NCI-H748 (cell line): ENCODE measurements at regions not wholly inside any gene's neighbourhood (a gene's known extent, or its start where the extent isn't known, plus 50 kb on each side); places are given as distances from the start of the nearest gene placed in this dataset.
"Not testable (repeated sequence)": the region's sequence is repeated elsewhere in the genome, so short reads cannot be mapped to it uniquely, and the experiment has no call there.

Experiments
- DNase-seq: peaks from one replicate; lab custom pipeline; 2025; ENCODE audit not compliant: unreplicated experiment; lab: John Stamatoyannopoulos, UW

- no peak for DNase-seq
These were observed 56.7 kb downstream of the CCDC74A start for GRCh38 chr2:131584380-131584779.

GRCh38 chr2:131584940-131585339 is 57.3 kb downstream of the CCDC74A start:
- DNase-seq = no peak

GRCh38 chr2:131588152-131588873 is 60.6 kb downstream of the CCDC74A start:
- DNase-seq = no peak

GRCh38 chr2:131589126-131589525 is 61.4 kb downstream of the CCDC74A start:
- not testable (repeated sequence) for DNase-seq

GRCh38 chr2:131590366-131590765 is 62.7 kb downstream of the CCDC74A start:
- DNase-seq = no peak

GRCh38 chr2:131590896-131591295 is 63.2 kb downstream of the CCDC74A start:
- no peak for DNase-seq

- DNase-seq = not testable (repeated sequence)
These were observed 68.9 kb downstream of the CCDC74A start for GRCh38 chr2:131596561-131596960.

GRCh38 chr2:131602444-131602843 is 74.8 kb downstream of the CCDC74A start:
- DNase-seq = not testable (repeated sequence)

- DNase-seq = not testable (repeated sequence)
These were observed 77.0 kb downstream of the CCDC74A start for GRCh38 chr2:131604652-131605051.

GRCh38 chr2:131606366-131606765 is 78.7 kb downstream of the CCDC74A start:
- peak; percentile 9 for DNase-seq

GRCh38 chr2:131607056-131607455 is 79.4 kb downstream of the CCDC74A start:
- not testable (repeated sequence) for DNase-seq

GRCh38 chr2:131614539-131614938 is 86.9 kb downstream of the CCDC74A start:
- not testable (repeated sequence) for DNase-seq

GRCh38 chr2:131618320-131618719 is 90.6 kb downstream of the CCDC74A start:
- not testable (repeated sequence) for DNase-seq

- not testable (repeated sequence) for DNase-seq
These were observed 95.2 kb downstream of the CCDC74A start for GRCh38 chr2:131622874-131623273.

GRCh38 chr2:131626011-131626410 is 98.3 kb downstream of the CCDC74A start:
- not testable (repeated sequence) for DNase-seq

GRCh38 chr2:131626565-131626964 is 98.9 kb downstream of the CCDC74A start:
- not testable (repeated sequence) for DNase-seq

- not testable (repeated sequence) for DNase-seq
These were observed 100.1 kb downstream of the CCDC74A start for GRCh38 chr2:131627777-131628176.

- DNase-seq = not testable (repeated sequence)
These were observed 104.0 kb downstream of the CCDC74A start for GRCh38 chr2:131631648-131632047.

GRCh38 chr2:131633405-131633804 is 105.7 kb downstream of the CCDC74A start:
- DNase-seq = not testable (repeated sequence)

GRCh38 chr2:131633827-131634695 is 106.4 kb downstream of the CCDC74A start:
- not testable (repeated sequence) for DNase-seq

- no peak for DNase-seq
These were observed 107.9 kb downstream of the CCDC74A start for GRCh38 chr2:131635611-131636010.
